ENCODE measurements at regions not wholly inside any gene's neighbourhood (a gene's known extent, or its start where the extent isn't known, plus 50 kb on each side); places are given as distances from the start of the nearest gene placed in this dataset.

GRCh38 chr7:32406386-32406785, 83.8 kb downstream of the LSM5 start:
- TF ChIP-seq CTCF (IDR thresholded peaks at IDR 0.05; ENCODE audit: low read depth, low read length, poor library complexity, severe bottlenecking), result no peak
- no peak for TF ChIP-seq EZH2phosphoT487 (IDR thresholded peaks at IDR 0.05; ENCODE audit: borderline replicate concordance, low read length)

Data from DOHH2 (cell line).